Right cardiac atrium (tissue), 5 donors: ENCODE measurements at regions not wholly inside any gene's neighbourhood (a gene's known extent, or its start where the extent isn't known, plus 50 kb on each side); places are given as distances from the start of the nearest gene placed in this dataset.
"Not testable (repeated sequence)": the region's sequence is repeated elsewhere in the genome, so short reads cannot be mapped to it uniquely, and the experiment has no call there.

Experiments used
- ATAC-seq, 2 donors: fragments of 200-7000 bp; cut with Tn5 transposase; one replicate each; pipeline versions ENCODE4 v1.8.0 to v1.9.1; 2020; ENCODE audit warnings: moderate library complexity in 2 of 2, mild to moderate bottlenecking in 1 of 2
- DNase-seq, 3 donors: peaks; one replicate each; pipeline ENCODE4 v3.0.0-alpha.2; 2020
- H3K27ac ChIP-seq: one replicate; pipeline ENCODE4 v1.5.1; 2013; ENCODE audit warnings: mild to moderate bottlenecking, low read length, control low read depth, moderate library complexity
- H3K27me3 ChIP-seq: one replicate; pipeline ENCODE4 v1.6.1; 2013; ENCODE audit not compliant: control insufficient read depth, insufficient read depth
- H3K4me1 ChIP-seq: one replicate; pipeline ENCODE4 v1.6.1; 2013; ENCODE audit warnings: low read length; ENCODE audit not compliant: control insufficient read depth, insufficient read depth
- H3K4me3 ChIP-seq: one replicate; pipeline ENCODE4 v1.5.1; 2013; ENCODE audit warnings: low read length, control low read depth
- H3K9me3 ChIP-seq: one replicate; pipeline ENCODE4 v1.6.1; 2013; ENCODE audit warnings: low read length; ENCODE audit not compliant: control insufficient read depth
- WGBS: extraction: QIAGEN DNeasy Blood & Tissue Kit; methylation state at CpG from one replicate; pipeline ENCODE4 v1.1.7; 2013; 5-methylcytosine and 5-hydroxymethylcytosine counted together
- intact Hi-C, 4 donors: fragments of 100-400 bp; cut with DNase I; formaldehyde crosslinking; loops; one replicate each; pipeline versions ENCODE4 v1.11.0 to v1.14.0; 2022 to 2023
- donor health status: healthy with polysubstance abuse.
- donor health status: DM: no; HTN: yes; CAD: no.
- donor health status: DM: no; HTN: no; CAD: no.
- donor health status: DM: no; HTN: yes; CAD: no; lungs with severe emphysema.
- donor health status: DM: yes; HTN: yes; CAD: no.

DNA sequence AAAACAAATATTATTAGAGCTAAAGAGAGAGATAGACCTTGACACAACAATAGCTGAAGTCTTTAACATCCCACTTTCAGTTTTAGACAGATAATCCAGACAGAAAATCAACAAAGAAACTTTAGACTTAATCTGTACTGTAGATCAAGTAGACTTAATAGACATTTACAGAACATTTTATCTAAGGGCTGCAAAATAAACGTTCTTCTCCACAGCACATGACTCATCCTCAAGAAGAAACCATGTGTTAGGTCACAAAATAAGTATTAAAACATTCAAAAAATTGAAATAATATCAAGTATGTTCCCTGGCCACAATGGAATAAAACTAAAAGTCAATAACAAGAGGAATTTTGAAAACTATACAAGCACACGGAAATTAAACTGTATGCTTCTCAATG is 1510.3 kb upstream of the PCDH10 start:
- no peak overlapping the region for H3K4me3 ChIP-seq
- H3K9me3 ChIP-seq: no peaks in the 10 kb centered on the region
- intact Hi-C loops: no loop called here
- WGBS: 69% methylated on average over 2 of the region's 2 CpGs
- DNase-seq (no peak), ATAC-seq (no peak)
- no peak overlapping the region for H3K27ac ChIP-seq
- no peaks in the 10 kb centered on the region for H3K4me1 ChIP-seq
- H3K27me3 ChIP-seq: no peaks in the 10 kb centered on the region

DNA sequence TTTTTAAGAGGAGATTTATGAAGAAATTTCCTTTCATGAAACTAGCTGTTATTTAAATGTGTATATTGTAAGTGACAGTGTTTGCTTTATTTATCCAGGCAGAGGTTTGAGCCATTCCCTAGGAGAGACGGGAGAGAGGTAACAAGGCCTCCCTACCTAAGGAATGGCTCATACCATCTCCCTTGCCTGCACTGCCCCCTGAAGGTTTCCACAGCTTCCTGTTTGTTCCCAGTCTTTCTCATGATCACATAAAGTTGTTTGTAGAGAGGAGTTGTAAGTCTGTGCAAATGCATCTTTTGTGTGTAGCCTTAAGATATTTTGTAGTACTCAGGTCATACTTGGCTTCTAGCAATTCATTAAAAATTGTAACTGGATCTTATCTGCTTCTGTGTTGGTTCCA is 1504.5 kb upstream of the PCDH10 start:
- H3K27ac ChIP-seq: no peak overlapping the region
- DNase-seq (no peak), ATAC-seq (no peak)
- H3K4me3 ChIP-seq: no peak overlapping the region
- no peaks in the 10 kb centered on the region for H3K9me3 ChIP-seq
- 30% methylated on average over 1 of the region's 1 CpG for WGBS
- H3K27me3 ChIP-seq: no peaks in the 10 kb centered on the region
- no peaks in the 10 kb centered on the region for H3K4me1 ChIP-seq
- intact Hi-C loops: no loop called here

DNA sequence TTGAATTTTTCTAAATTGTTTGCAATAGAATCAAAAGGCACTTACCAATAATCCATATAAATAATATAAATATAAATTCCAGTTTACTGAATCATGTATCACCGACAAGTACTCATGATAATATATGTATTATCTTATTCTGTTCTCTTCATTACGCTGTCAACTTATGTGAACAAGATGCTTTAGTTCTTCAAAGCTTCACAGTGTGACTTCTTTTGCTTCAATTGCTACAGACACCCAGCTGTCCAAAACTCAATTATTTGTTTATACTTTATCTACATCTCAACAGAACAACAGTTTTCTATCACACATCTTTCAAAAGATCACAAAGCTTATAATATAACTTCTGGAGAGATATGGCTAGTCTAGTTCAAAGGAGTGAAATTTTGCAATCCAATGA is 1499.9 kb upstream of the PCDH10 start:
- intact Hi-C loops: no loop called here
- ATAC-seq (no peak), DNase-seq (no peak)
- no peaks in the 10 kb centered on the region for H3K4me1 ChIP-seq
- no peak overlapping the region for H3K27ac ChIP-seq
- H3K4me3 ChIP-seq: no peak overlapping the region
- H3K9me3 ChIP-seq: no peaks in the 10 kb centered on the region
- 86% methylated on average over 2 of the region's 2 CpGs for WGBS
- H3K27me3 ChIP-seq: no peaks in the 10 kb centered on the region

DNA sequence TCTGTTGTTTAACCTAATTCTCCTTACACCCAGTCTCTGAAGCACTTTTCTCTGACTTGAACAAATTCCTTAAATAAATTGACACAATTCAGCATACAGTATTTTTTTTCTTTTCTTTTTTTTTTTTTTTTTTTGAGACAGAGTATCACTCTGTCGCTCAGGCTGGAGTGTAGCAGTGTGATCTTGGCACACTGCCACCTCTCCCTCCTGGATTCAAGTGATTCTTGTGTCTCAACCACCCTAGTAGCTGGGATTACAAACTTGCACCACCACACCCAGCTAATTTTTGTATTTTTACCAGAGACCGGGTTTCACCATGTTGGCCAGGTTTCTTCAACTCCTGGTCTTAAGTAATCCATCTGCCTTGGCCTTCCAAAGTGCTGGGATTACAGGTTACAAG is 1498.1 kb upstream of the PCDH10 start:
- Histone ChIP-seq H3K4me1 (no peaks in the 10 kb centered on the region), H3K27ac (no peak overlapping the region), H3K4me3 (no peak overlapping the region), H3K9me3 (no peaks in the 10 kb centered on the region), H3K27me3 (no peaks in the 10 kb centered on the region)
- intact Hi-C loops: no loop called here
- DNase-seq (no peak), ATAC-seq (no peak)
- 73% methylated on average over 2 of the region's 2 CpGs for WGBS

DNA sequence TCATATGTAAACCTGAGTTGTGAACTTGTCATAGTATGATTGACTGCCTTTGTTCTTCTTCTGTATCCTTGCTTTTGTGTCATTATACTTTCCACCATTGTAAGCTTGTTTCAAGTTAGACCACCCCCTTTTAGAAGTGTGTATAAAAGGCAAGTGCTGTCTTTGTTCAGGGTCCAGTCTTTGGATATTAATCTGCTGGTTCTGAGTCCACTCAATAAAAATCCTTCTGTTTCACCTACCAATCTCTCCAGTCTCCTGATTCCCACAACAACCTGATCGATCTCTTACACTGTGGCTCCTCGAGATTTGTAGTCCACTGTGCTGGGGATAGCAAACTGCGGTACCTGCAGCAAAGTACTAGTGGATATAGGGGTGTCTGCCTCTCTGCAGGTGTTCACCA is 1465.8 kb upstream of the PCDH10 start:
- DNase-seq, H3K27me3 ChIP-seq, intact Hi-C loops, H3K4me1 ChIP-seq, H3K9me3 ChIP-seq, H3K27ac ChIP-seq, ATAC-seq, H3K4me3 ChIP-seq: not testable (repeated sequence)
- WGBS: 69% methylated on average over 3 of the region's 3 CpGs

DNA sequence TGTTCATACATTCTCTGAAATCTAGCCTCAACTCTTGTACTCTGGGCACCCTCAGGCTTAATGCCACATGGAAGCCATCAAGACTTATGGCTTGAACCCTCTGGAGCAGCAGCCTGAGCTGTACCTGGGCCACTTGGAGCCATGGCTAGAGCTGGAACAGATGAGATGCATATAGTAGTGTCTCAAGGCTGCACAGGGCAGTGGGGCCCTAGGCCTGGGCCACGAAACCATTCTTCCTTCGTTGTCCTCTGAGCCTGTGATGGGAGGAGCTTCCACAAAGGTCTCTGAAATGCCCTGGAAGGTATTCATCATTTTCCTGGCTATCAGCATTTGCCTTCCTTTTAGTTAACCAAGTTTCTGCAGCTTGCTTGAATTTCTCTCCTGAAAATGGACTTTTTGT is 1427.2 kb upstream of the PCDH10 start:
- H3K4me3 ChIP-seq: no peak overlapping the region
- H3K27ac ChIP-seq: no peak overlapping the region
- H3K4me1 ChIP-seq: no peaks in the 10 kb centered on the region
- H3K9me3 ChIP-seq: no peaks in the 10 kb centered on the region
- DNase-seq (no peak), ATAC-seq (no peak)
- H3K27me3 ChIP-seq: no peaks in the 10 kb centered on the region
- intact Hi-C loops: no loop called here
- WGBS: 76% methylated on average over 2 of the region's 2 CpGs

DNA sequence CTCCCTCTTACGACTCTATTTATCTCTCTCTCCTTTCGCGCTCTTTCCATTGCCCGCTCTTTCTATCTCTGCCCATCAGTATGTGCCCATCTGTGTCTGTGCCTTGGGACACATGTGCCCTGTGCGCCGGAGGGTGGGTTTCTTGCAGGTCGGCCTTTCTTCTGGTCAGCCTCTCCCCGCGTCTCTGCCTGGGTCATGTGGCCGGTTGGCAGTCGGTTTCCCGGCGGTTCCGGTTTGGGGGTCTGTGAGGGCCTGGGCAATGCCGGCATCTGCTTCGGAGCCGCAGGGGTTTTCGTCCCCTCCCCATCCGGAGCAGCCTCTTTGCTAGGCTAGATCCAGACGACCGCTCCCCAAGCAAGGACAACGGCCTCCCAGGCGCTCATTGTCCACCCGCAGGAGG is 1426.0 kb upstream of the PCDH10 start:
- DNase-seq, H3K9me3 ChIP-seq, H3K27ac ChIP-seq, intact Hi-C loops, H3K4me1 ChIP-seq, H3K27me3 ChIP-seq, H3K4me3 ChIP-seq, ATAC-seq: not testable (repeated sequence)
- 94% methylated on average over 16 of the region's 24 CpGs for WGBS

DNA sequence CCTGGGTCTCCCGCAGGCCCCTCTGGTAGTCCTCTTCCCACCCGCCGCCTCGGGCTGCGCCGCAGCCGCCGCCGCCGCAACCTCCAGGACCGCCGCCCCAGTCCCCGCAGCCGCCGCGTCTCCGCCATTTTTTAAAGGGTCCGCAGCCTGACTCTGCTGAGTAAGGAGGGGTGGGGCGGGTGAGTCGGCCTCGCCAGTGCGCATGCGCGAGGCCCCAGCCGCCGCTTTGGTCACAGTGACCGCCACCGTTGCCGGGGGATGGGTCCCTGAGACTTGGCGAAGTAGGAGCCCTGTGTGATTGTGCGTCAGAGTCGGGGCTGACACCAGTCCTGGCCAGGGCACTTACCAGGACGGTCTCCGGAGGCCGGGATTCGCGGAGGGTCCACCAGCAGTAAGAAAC is 1424.2 kb upstream of the PCDH10 start:
- H3K4me1 ChIP-seq, H3K27ac ChIP-seq, H3K27me3 ChIP-seq, intact Hi-C loops, ATAC-seq, H3K9me3 ChIP-seq, H3K4me3 ChIP-seq: not testable (repeated sequence)
- DNase-seq: peak; percentile 67 to 86 (median 85)
- 94% methylated on average over 26 of the region's 37 CpGs for WGBS

DNA sequence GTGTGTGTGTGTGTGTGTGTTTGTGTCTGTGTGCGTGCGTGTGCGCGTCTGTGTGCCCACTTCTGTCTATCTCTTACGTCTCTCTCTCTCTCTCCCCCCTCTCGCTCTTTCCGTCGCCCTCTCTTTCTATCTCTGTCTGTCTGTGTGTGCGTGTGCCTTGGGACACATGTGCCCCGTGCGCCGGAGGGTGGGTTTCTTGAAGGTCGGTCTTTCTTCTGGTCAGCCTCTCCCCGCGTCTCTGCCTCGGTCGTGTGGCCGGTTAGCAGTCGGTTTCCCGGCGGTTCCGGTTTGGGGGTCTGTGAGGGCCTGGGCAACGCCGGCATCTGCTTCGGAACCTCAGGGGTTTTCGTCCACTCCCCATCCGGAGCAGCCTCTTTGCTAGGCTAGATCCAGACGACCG is 1423.6 kb upstream of the PCDH10 start:
- H3K9me3 ChIP-seq, H3K4me3 ChIP-seq, intact Hi-C loops, H3K27ac ChIP-seq, H3K4me1 ChIP-seq, H3K27me3 ChIP-seq, DNase-seq, ATAC-seq: not testable (repeated sequence)
- 97% methylated on average over 26 of the region's 29 CpGs for WGBS

DNA sequence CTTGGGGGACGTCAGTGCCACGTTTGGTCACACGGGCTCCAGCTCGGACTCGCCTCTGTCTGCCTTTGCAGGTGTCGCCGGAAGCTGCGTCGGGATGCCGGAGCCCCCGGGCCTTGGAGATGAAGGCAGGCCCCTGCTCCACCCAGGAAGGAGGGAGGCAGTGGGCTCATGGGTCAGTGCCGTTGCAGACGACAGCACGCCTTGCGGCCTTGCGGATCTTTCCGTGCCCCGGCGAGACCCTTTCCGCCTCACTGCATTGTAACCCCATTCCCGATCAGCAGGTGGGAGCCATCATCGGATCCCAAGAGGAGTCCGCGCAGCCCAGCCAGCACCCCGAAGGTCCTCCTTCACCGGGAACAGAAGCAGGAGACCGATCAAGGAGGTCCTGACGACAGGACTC is 1422.2 kb upstream of the PCDH10 start:
- ATAC-seq, H3K4me1 ChIP-seq, H3K9me3 ChIP-seq, H3K27me3 ChIP-seq, H3K4me3 ChIP-seq, intact Hi-C loops, H3K27ac ChIP-seq, DNase-seq: not testable (repeated sequence)
- WGBS: 96% methylated on average over 19 of the region's 28 CpGs

DNA sequence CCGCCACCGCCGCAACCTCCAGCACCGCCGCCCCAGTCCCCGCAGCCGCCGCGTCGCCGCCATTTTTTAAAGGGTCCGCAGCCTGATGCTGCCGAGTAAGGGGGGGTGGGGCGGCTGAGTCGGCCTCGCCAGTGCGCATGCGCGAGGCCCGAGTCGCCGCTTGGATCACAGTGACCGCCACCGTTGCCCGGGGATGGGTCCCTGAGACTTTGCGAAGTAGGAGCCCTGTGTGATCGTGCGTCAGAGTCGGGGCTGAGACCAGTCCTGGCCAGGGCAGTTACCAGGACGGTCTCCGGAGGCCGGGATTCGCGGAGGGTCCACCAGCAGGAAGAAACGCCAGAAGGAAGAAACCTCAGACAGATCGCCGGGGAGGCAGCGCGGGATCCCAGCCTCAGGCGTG is 1421.7 kb upstream of the PCDH10 start:
- intact Hi-C loops, H3K27ac ChIP-seq, H3K4me3 ChIP-seq, H3K4me1 ChIP-seq, H3K27me3 ChIP-seq, H3K9me3 ChIP-seq, ATAC-seq: not testable (repeated sequence)
- 94% methylated on average over 28 of the region's 40 CpGs for WGBS
- DNase-seq: peak in 1 of 3 donors; percentile 43

DNA sequence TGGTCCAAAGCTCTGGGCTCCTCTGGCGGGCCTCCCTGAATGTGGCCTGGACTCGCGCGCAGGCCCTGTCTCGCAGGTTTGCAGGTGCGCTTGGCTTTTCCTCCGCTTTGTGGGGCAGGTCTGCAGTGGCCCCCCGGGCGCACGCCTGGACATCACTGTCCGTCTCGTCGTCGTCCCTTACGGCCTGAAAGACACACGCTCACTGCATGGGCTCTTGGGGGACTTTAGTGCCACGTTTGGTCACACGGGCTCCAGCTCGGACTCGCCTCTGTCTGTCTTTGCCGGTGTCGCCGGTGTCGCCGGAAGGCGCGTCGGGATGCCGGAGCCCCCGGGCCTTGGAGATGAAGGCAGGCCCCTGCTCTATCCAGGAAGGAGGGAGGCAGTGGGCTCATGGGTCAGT is 1419.9 kb upstream of the PCDH10 start:
- ATAC-seq, H3K27ac ChIP-seq, H3K9me3 ChIP-seq, DNase-seq, H3K4me1 ChIP-seq, H3K27me3 ChIP-seq, H3K4me3 ChIP-seq, intact Hi-C loops: not testable (repeated sequence)
- WGBS: 97% methylated on average over 30 of the region's 30 CpGs
